ENCODE measurements at regions not wholly inside any gene's neighbourhood (a gene's known extent, or its start where the extent isn't known, plus 50 kb on each side); places are given as distances from the start of the nearest gene placed in this dataset.

DNA sequence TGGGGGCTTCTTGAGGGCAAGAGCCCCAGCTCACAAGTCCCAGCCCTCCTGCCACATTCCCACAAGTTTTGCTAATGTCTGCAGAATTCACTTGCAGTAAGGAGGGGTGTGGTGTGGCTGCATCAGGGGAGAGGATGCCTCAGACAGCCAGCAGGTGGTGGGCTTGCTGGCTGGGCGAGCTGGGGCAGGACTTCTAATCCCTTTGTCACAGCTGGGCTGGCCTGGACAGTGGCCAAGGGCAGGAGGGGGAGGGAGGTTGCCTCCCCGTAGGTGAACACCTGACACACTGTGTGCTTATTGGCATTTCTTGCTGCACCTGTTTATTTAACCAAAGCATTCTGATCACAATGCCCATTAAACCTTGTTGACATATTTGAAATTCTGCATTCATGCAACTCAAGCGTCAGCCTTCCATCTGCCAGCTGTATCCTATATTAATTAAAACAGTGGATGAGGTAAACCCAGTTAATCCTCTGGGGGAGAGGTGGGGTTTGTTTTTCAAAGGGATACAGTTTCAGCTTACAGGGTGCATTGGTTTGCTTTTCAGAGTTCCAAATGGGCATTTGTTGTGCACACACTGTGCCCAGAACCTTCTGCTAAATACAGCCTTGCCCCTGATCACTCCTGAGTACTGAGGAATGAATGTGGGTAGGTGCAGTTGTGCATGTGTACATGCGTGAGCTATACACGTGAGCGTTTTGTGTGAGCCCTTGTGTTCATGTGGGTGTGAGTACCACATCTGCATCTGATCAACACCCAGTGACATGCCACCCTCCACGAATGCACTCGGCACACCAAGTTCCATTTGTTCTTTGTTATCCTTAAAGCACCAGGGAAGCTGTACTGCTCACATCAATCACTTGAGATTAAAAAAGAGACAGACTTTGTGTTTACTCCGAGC lies 268.7 kb downstream of the XXYLT1 start (continued):
- TF ChIP-seq, protein P1, sequence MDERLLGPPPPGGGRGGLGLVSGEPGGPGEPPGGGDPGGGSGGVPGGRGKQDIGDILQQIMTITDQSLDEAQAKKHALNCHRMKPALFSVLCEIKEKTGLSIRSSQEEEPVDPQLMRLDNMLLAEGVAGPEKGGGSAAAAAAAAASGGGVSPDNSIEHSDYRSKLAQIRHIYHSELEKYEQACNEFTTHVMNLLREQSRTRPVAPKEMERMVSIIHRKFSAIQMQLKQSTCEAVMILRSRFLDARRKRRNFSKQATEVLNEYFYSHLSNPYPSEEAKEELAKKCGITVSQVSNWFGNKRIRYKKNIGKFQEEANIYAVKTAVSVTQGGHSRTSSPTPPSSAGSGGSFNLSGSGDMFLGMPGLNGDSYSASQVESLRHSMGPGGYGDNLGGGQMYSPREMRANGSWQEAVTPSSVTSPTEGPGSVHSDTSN (CRISPR knock-in tag; IDR thresholded peaks at IDR 0.05) = no peak
- no peak for TF ChIP-seq POLR2A (IDR thresholded peaks at IDR 0.05; ENCODE audit: insufficient read depth in 1 of 2, low read depth in 2 of 2, low read length in 2 of 2)
- no peak for TF ChIP-seq RARG (CRISPR knock-in tag; IDR thresholded peaks at IDR 0.05; ENCODE audit: low read depth)
- TF ChIP-seq FOXP1 (IDR thresholded peaks at IDR 0.05) = no peak
- peak; percentile 25 for TF ChIP-seq FOXP1 (CRISPR knock-in tag; IDR thresholded peaks at IDR 0.05)
- 0 out of 2 replicates have a peak, but pooled peaks have one; percentile 11 for TF ChIP-seq ETV6 (CRISPR knock-in tag; conservative IDR thresholded peaks at IDR 0.05)
- peak; percentile 86 for TF ChIP-seq RAD21 (CRISPR knock-in tag; IDR thresholded peaks at IDR 0.05)
- TF ChIP-seq ZBED4 (CRISPR knock-in tag; IDR thresholded peaks at IDR 0.05; ENCODE audit: borderline replicate concordance) = peak; percentile 79; the same call in 1 of the 2 replicates
- TF ChIP-seq FLYWCH1 (CRISPR knock-in tag; IDR thresholded peaks at IDR 0.05) = no peak
- TF ChIP-seq RERE (CRISPR knock-in tag; IDR thresholded peaks at IDR 0.05; ENCODE audit: low read depth) = no peak
- TF ChIP-seq SP4 (CRISPR knock-in tag; IDR thresholded peaks at IDR 0.05) = 0 out of 2 replicates have a peak, but pooled peaks have one; percentile 19
- TF ChIP-seq DBP (CRISPR knock-in tag; IDR thresholded peaks at IDR 0.05; ENCODE audit: not compliant biosample characterization) = no peak
- TF ChIP-seq GMEB2 (CRISPR knock-in tag; IDR thresholded peaks at IDR 0.05; ENCODE audit: low read depth) = no peak
- TF ChIP-seq ZNF317 (CRISPR knock-in tag; IDR thresholded peaks at IDR 0.05) = no peak
